ENCODE measurements at regions not wholly inside any gene's neighbourhood (a gene's known extent, or its start where the extent isn't known, plus 50 kb on each side); places are given as distances from the start of the nearest gene placed in this dataset.
"Not testable (repeated sequence)": the region's sequence is repeated elsewhere in the genome, so short reads cannot be mapped to it uniquely, and the experiment has no call there.

GRCh38 chr5:17982626-17983025, 348.4 kb downstream of the TAF11L14 start:
- TF ChIP-seq, protein P1, sequence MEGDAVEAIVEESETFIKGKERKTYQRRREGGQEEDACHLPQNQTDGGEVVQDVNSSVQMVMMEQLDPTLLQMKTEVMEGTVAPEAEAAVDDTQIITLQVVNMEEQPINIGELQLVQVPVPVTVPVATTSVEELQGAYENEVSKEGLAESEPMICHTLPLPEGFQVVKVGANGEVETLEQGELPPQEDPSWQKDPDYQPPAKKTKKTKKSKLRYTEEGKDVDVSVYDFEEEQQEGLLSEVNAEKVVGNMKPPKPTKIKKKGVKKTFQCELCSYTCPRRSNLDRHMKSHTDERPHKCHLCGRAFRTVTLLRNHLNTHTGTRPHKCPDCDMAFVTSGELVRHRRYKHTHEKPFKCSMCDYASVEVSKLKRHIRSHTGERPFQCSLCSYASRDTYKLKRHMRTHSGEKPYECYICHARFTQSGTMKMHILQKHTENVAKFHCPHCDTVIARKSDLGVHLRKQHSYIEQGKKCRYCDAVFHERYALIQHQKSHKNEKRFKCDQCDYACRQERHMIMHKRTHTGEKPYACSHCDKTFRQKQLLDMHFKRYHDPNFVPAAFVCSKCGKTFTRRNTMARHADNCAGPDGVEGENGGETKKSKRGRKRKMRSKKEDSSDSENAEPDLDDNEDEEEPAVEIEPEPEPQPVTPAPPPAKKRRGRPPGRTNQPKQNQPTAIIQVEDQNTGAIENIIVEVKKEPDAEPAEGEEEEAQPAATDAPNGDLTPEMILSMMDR (IDR thresholded peaks at IDR 0.05): not testable (repeated sequence)
- TF ChIP-seq SIN3A (IDR thresholded peaks at IDR 0.05; ENCODE audit: borderline replicate concordance, insufficient read depth, low read depth, low read length); POLR2AphosphoS5 (IDR thresholded peaks at IDR 0.05; ENCODE audit: low read depth, low read length): not testable (repeated sequence)
